H1 (cell line): ENCODE measurements at regions not wholly inside any gene's neighbourhood (a gene's known extent, or its start where the extent isn't known, plus 50 kb on each side); places are given as distances from the start of the nearest gene placed in this dataset.

ENCODE experiments used
- CTCF ChIA-PET: fragments of 300-600 bp; sonication (Branson Sonifier 250); formaldehyde crosslinking; loops from one replicate; lab custom pipeline; 2021; ENCODE audit not compliant: partially characterized antibody; lab: Charles Lee
- POLR2A ChIA-PET: fragments of 300-600 bp; sonication (Branson Sonifier 250); formaldehyde crosslinking; loops from one replicate; lab custom pipeline; 2021; ENCODE audit warnings: inconsistent platforms; ENCODE audit not compliant: partially characterized antibody; lab: Charles Lee
- DNase-seq, 2 experiments: peaks; one replicate each; pipeline versions ENCODE4 v3.0.0 to v3.0.0-alpha.2; 2010 to 2022; ENCODE audit warnings: low spot score in 2 of 2, low read depth in 1 of 2, mixed read lengths in 1 of 2
- FAIRE-seq: peaks from 2 replicates; lab custom pipeline; 2011; peaks lifted over from hg19 to GRCh38; lab: Jason Lieb, UNC
- H2AFZ ChIP-seq: 2 replicates; pipeline ENCODE4 v1.8.1; 2012; ENCODE audit warnings: low read length, inconsistent platforms
- H2AK5ac ChIP-seq: 2 replicates; pipeline ENCODE4 v1.6.1; 2013; ENCODE audit warnings: low read depth, low read length
- H2BK120ac ChIP-seq: replicated peaks from 2 replicates; pipeline ENCODE3; 2013; ENCODE audit warnings: low read depth, low read length, inconsistent platforms
- H2BK12ac ChIP-seq: 2 replicates; pipeline ENCODE4 v1.6.1; 2013; ENCODE audit warnings: low read depth, low read length
- H2BK15ac ChIP-seq: 2 replicates; pipeline ENCODE4 v1.6.1; 2013; ENCODE audit warnings: low read length
- H2BK20ac ChIP-seq: 2 replicates; pipeline ENCODE4 v1.6.1; 2013; ENCODE audit warnings: low read length
- H2BK5ac ChIP-seq: 2 replicates; pipeline ENCODE4 v1.6.1; 2013; ENCODE audit warnings: low read depth, low read length
- H3K14ac ChIP-seq: 2 replicates; pipeline ENCODE4 v1.6.1; 2013; ENCODE audit warnings: inconsistent platforms; ENCODE audit not compliant: insufficient read length
- H3K18ac ChIP-seq: 2 replicates; pipeline ENCODE4 v1.6.1; 2013; ENCODE audit warnings: low read length; ENCODE audit errors: extremely low read depth
- H3K23ac ChIP-seq: 2 replicates; pipeline ENCODE4 v1.6.1; 2013; ENCODE audit warnings: inconsistent platforms; ENCODE audit not compliant: insufficient read length
- H3K23me2 ChIP-seq: 2 replicates; pipeline ENCODE4 v1.6.1; 2013; ENCODE audit warnings: low read depth, low read length
- H3K27ac ChIP-seq: 2 replicates; pipeline ENCODE4 v1.6.1; 2011; ENCODE audit warnings: low read depth, low read length, inconsistent platforms
- H3K27me3 ChIP-seq, 4 experiments: replicated peaks in 1 of 4; 1 replicate in 1 of 4; 2 replicates in 3 of 4; pipeline versions ENCODE4 v1.6.1 to v1.8.1; 2011 to 2013; ENCODE audit warnings: low read length in 3 of 4, mild to moderate bottlenecking in 3 of 4, inconsistent platforms in 2 of 4, mixed read lengths in 2 of 4, moderate library complexity in 1 of 4; ENCODE audit not compliant: control insufficient read depth in 3 of 4, insufficient read depth in 3 of 4; ENCODE audit errors: extremely low read depth in 1 of 4
- H3K36me3 ChIP-seq, 4 experiments: 2 replicates each; pipeline versions ENCODE4 v1.6.1 to v1.8.1; 2011 to 2013; ENCODE audit warnings: mild to moderate bottlenecking in 4 of 4, low read length in 3 of 4, moderate library complexity in 2 of 4, control low read depth in 1 of 4, inconsistent platforms in 1 of 4; ENCODE audit not compliant: insufficient read depth in 4 of 4, control insufficient read depth in 2 of 4
- H3K4ac ChIP-seq: replicated peaks from 2 replicates; pipeline ENCODE3; 2013; ENCODE audit warnings: low read length, low read depth, mixed read lengths, inconsistent platforms; ENCODE audit not compliant: insufficient read length
- H3K4me1 ChIP-seq, 4 experiments: replicated peaks in 1 of 4; 1 replicate in 1 of 4; 2 replicates in 3 of 4; pipeline versions ENCODE4 v1.6.1 to v1.8.1; 2011 to 2013; ENCODE audit warnings: low read length in 3 of 4, inconsistent platforms in 2 of 4, mixed read lengths in 1 of 4; ENCODE audit not compliant: insufficient read depth in 4 of 4, control insufficient read depth in 3 of 4
- H3K4me2 ChIP-seq, 2 experiments: 2 replicates each; pipeline versions ENCODE4 v1.6.1 to v1.8.1; 2011 to 2013; ENCODE audit warnings: low read depth in 2 of 2, low read length in 2 of 2, control low read depth in 1 of 2, inconsistent platforms in 1 of 2, mild to moderate bottlenecking in 1 of 2; ENCODE audit not compliant: insufficient read depth in 1 of 2
- H3K4me3 ChIP-seq, 4 experiments: fragments of 200-600, 300-600 bp in 1 of 4; sonication (generic), shearing (Covaris generic), sonication (Bioruptor Twin) in 1 of 4; 2 replicates each; pipeline versions ENCODE4 v1.5.1 to v1.8.1; 2011 to 2016; ENCODE audit warnings: low read length in 4 of 4, low read depth in 3 of 4, control low read depth in 2 of 4, inconsistent platforms in 2 of 4, mild to moderate bottlenecking in 2 of 4, mixed read lengths in 1 of 4, moderate library complexity in 1 of 4; ENCODE audit not compliant: insufficient read depth in 2 of 4; ENCODE audit errors: extremely low read depth in 1 of 4
- H3K56ac ChIP-seq: replicated peaks from 2 replicates; pipeline ENCODE3; 2013; ENCODE audit warnings: low read depth, mild to moderate bottlenecking, mixed read lengths, low read length, inconsistent platforms; ENCODE audit not compliant: insufficient read length
- H3K79me1 ChIP-seq: 2 replicates; pipeline ENCODE4 v1.6.1; 2013; ENCODE audit warnings: low read depth, low read length, control low read depth
- H3K79me2 ChIP-seq, 2 experiments: 2 replicates each; pipeline versions ENCODE4 v1.6.1 to v1.8.1; 2012 to 2013; ENCODE audit warnings: low read length in 2 of 2, mild to moderate bottlenecking in 2 of 2, inconsistent platforms in 1 of 2; ENCODE audit not compliant: insufficient read depth in 2 of 2, control insufficient read depth in 1 of 2
- H3K9ac ChIP-seq, 4 experiments: replicated peaks in 1 of 4; 1 replicate in 1 of 4; 2 replicates in 3 of 4; pipeline versions ENCODE4 v1.6.1 to v1.8.1; 2011 to 2013; ENCODE audit warnings: low read depth in 3 of 4, low read length in 3 of 4, control low read depth in 2 of 4, mild to moderate bottlenecking in 2 of 4, moderate library complexity in 2 of 4, inconsistent platforms in 1 of 4; ENCODE audit errors: extremely low read depth in 1 of 4
- H3K9me3 ChIP-seq, 2 experiments: 2 replicates each; pipeline versions ENCODE4 v1.6.1 to v1.8.1; 2012 to 2013; ENCODE audit warnings: mild to moderate bottlenecking in 2 of 2, moderate library complexity in 2 of 2, control low read depth in 1 of 2, inconsistent platforms in 1 of 2, low read depth in 1 of 2, low read length in 1 of 2, mixed read lengths in 1 of 2; ENCODE audit not compliant: insufficient read depth in 2 of 2
- H4K20me1 ChIP-seq, 2 experiments: replicated peaks in 1 of 2; 2 replicates each; pipeline versions ENCODE3 to v1.8.1; 2011 to 2013; ENCODE audit warnings: inconsistent platforms in 2 of 2, low read length in 2 of 2, mild to moderate bottlenecking in 1 of 2; ENCODE audit not compliant: insufficient read depth in 2 of 2, control insufficient read depth in 1 of 2
- H4K5ac ChIP-seq: 2 replicates; pipeline ENCODE4 v1.6.1; 2013; ENCODE audit warnings: low read length, low read depth, mixed read lengths, inconsistent platforms; ENCODE audit not compliant: insufficient read length
- H4K8ac ChIP-seq: 2 replicates; pipeline ENCODE4 v1.8.0; 2013; ENCODE audit warnings: mild to moderate bottlenecking, moderate library complexity, low read length, inconsistent platforms; ENCODE audit not compliant: insufficient read depth; ENCODE audit errors: extremely low read depth
- H4K91ac ChIP-seq: replicated peaks from 2 replicates; pipeline ENCODE3; 2013; ENCODE audit warnings: low read length, mixed read lengths, inconsistent platforms; ENCODE audit not compliant: insufficient read length
- ATF2 ChIP-seq: IDR thresholded peaks from 2 replicates; pipeline ENCODE4 v1.6.1; 2012; ENCODE audit warnings: low read length, inconsistent platforms
- CHD2 ChIP-seq: IDR thresholded peaks from 2 replicates; pipeline ENCODE4 v1.6.1; 2012; ENCODE audit warnings: low read length, improper control_type of control experiment
- CTBP2 ChIP-seq: IDR thresholded peaks from 2 replicates; pipeline ENCODE4 v1.7.0; 2011; ENCODE audit warnings: borderline replicate concordance, mild to moderate bottlenecking, moderate library complexity, mixed read lengths, low read length; ENCODE audit not compliant: insufficient read depth, insufficient read length
- E2F6 ChIP-seq: IDR thresholded peaks from 2 replicates; pipeline ENCODE4 v1.6.1; 2012; ENCODE audit warnings: inconsistent platforms
- FOSL1 ChIP-seq: IDR thresholded peaks from 2 replicates; pipeline ENCODE4 v1.6.1; 2011; ENCODE audit warnings: mild to moderate bottlenecking, low read depth, low read length, moderate library complexity; ENCODE audit not compliant: insufficient read depth
- KDM4A ChIP-seq: IDR thresholded peaks from one replicate; pipeline ENCODE4 v1.7.1; 2012; ENCODE audit warnings: low read depth, mild to moderate bottlenecking, moderate library complexity, low read length, inconsistent platforms; ENCODE audit not compliant: severe bottlenecking
- KDM5A ChIP-seq: fragments of 200-600 bp; IDR thresholded peaks from 2 replicates; pipeline ENCODE4 v1.7.1; 2012; ENCODE audit warnings: mild to moderate bottlenecking, low read length, inconsistent platforms, mixed read lengths
- MAFK ChIP-seq: IDR thresholded peaks from 2 replicates; pipeline ENCODE4 v1.6.1; 2012; ENCODE audit warnings: low read depth, mild to moderate bottlenecking, improper control_type of control experiment, low read length
- RAD21 ChIP-seq, 2 experiments: IDR thresholded peaks in 1 of 2; conservative IDR thresholded peaks in 1 of 2; 2 replicates each; pipeline ENCODE4 v1.6.1; 2011; ENCODE audit warnings: low read depth in 2 of 2, low read length in 2 of 2, improper control_type of control experiment in 1 of 2, inconsistent platforms in 1 of 2, mild to moderate bottlenecking in 1 of 2, moderate library complexity in 1 of 2
- RXRA ChIP-seq: IDR thresholded peaks from 2 replicates; pipeline ENCODE4 v1.6.1; 2011; ENCODE audit warnings: low read depth, mild to moderate bottlenecking, low read length, moderate library complexity; ENCODE audit not compliant: insufficient read depth
- SIRT6 ChIP-seq: IDR thresholded peaks from one replicate; pipeline ENCODE4 v1.7.1; 2012; ENCODE audit warnings: low read length, inconsistent platforms
- TBP ChIP-seq: IDR thresholded peaks from 2 replicates; pipeline ENCODE4 v1.6.1; 2011; ENCODE audit warnings: low read depth, low read length, improper control_type of control experiment
- YY1 ChIP-seq: IDR thresholded peaks from 2 replicates; pipeline ENCODE4 v1.6.1; 2011; ENCODE audit warnings: low read depth, mild to moderate bottlenecking, low read length
- WGBS, 2 experiments: shearing (Covaris generic) in 1 of 2; methylation state at CpG; one replicate each; pipeline versions ENCODE4 v1.1.6 to v1.1.7; 2013 to 2015; ENCODE audit warnings: low lambda C conversion rate in 2 of 2, mixed read lengths in 2 of 2, inconsistent platforms in 1 of 2, low coverage in 1 of 2, missing lambda C conversion rate in 1 of 2; ENCODE audit not compliant: insufficient replicate concordance in 2 of 2, insufficient coverage in 1 of 2, insufficient read length in 1 of 2; ENCODE audit errors: extremely low coverage in 1 of 2, missing lambda C conversion rate in 1 of 2; 5-methylcytosine and 5-hydroxymethylcytosine counted together

- H3K23ac ChIP-seq = no peak overlapping the region
- no peak overlapping the region for H3K56ac ChIP-seq
- H3K27ac ChIP-seq = no peak overlapping the region
- H2BK5ac ChIP-seq = no peak overlapping the region
- no peak overlapping the region for H4K91ac ChIP-seq
- no peak overlapping the region for H3K14ac ChIP-seq
- DNase-seq (no peak), FAIRE-seq (no peak)
- H3K9me3 ChIP-seq = no peaks in the 10 kb centered on the region
- no peaks in the 10 kb centered on the region for H3K79me1 ChIP-seq
- H3K27me3 ChIP-seq = no peaks in the 10 kb centered on the region
- WGBS, 2 experiments = 83% methylated on average over 1 of the region's 1 CpG; no CpG with 5 or more reads in 1 of the 2 experiments
- H2AFZ ChIP-seq = no peak overlapping the region
- H3K4me1 ChIP-seq = no peaks in the 10 kb centered on the region
- no peak overlapping the region for H2AK5ac ChIP-seq
- H4K8ac ChIP-seq = peak overlapping the region; percentile 5; the same call in 1 of the 2 replicates
- H4K20me1 ChIP-seq = no peaks in the 10 kb centered on the region
- H3K4me2 ChIP-seq = no peak overlapping the region
- no peak overlapping the region for H2BK12ac ChIP-seq
- H2BK20ac ChIP-seq = no peak overlapping the region
- H3K9ac ChIP-seq = no peak overlapping the region
- H3K18ac ChIP-seq = no peak overlapping the region
- H3K4ac ChIP-seq = no peak overlapping the region
- H4K5ac ChIP-seq = no peak overlapping the region
- H2BK15ac ChIP-seq = no peak overlapping the region
- H2BK120ac ChIP-seq = no peak overlapping the region
- ChIA-PET POLR2A (no interaction called here), CTCF (no interaction called here)
- H3K79me2 ChIP-seq = no peaks in the 10 kb centered on the region
- no peaks in the 10 kb centered on the region for H3K36me3 ChIP-seq
- H3K4me3 ChIP-seq = no peak overlapping the region
- H3K23me2 ChIP-seq = no peaks in the 10 kb centered on the region
- TF ChIP-seq SIRT6 (no peak), TBP (no peak), YY1 (no peak), KDM4A (no peak), FOSL1 (no peak), CHD2 (no peak), KDM5A (no peak), RXRA (no peak), MAFK (no peak), RAD21 (IDR thresholded peaks at IDR 0.05 in 1 of 2, conservative IDR thresholded peaks at IDR 0.05 in 1 of 2; ENCODE audit: low read depth in 2 of 2, low read length in 2 of 2) (no peak), ATF2 (no peak), E2F6 (no peak), CTBP2 (no peak)
Observed at GRCh38 chr11:97409141-97409540, 1019.3 kb downstream of the JRKL start.
